ENCODE measurements at regions not wholly inside any gene's neighbourhood (a gene's known extent, or its start where the extent isn't known, plus 50 kb on each side); places are given as distances from the start of the nearest gene placed in this dataset.

DNA sequence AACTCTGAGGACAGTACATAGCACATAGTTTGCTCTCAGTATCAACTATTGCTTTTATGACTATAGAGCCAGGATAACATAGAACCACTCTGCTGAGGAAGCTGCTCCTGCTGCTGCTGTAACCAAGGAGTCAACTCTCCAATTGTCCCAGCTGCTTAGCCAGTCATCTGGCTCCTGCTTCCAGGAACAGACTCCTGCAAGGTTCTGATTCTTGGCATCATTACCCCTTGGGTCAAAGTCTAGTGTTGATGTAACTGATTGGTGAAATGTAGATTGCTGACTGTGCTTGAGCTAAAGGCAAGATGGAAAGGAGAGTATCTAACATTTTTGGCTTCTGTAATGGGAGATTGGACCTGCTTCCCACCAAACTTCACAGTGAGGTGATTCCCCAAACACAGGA is 261.9 kb upstream of the FSHR start:
- H3K27me3 ChIP-seq (replicated peaks in 2 of 5; ENCODE audit: control insufficient read depth in 4 of 5, insufficient read depth in 5 of 5, low read length in 4 of 5) = no peaks in the 10 kb centered on the region
- no peak overlapping the region for H3K4me3 ChIP-seq (ENCODE audit: control insufficient read depth in 1 of 7, extremely low read depth in 1 of 7, insufficient read depth in 4 of 7, low read depth in 2 of 7, low read length in 6 of 7)
- DNase-seq = no peak
- ChIA-PET CTCF (no interaction called here), POLR2A (no interaction called here)
- H3K36me3 ChIP-seq (ENCODE audit: control insufficient read depth in 4 of 4, insufficient read depth in 4 of 4, low read length in 3 of 4) = no peaks in the 10 kb centered on the region
- no peak overlapping the region for H3K27ac ChIP-seq (ENCODE audit: insufficient read depth in 1 of 2, low read depth in 1 of 2, low read length in 2 of 2, poor library complexity in 1 of 2, severe bottlenecking in 2 of 2)
- no peaks in the 10 kb centered on the region for H3K4me1 ChIP-seq (ENCODE audit: control extremely low read depth in 1 of 4, control insufficient read depth in 4 of 4, insufficient read depth in 4 of 4, low read length in 3 of 4)
- H3K9me3 ChIP-seq (ENCODE audit: control extremely low read depth in 1 of 5, control insufficient read depth in 4 of 5, insufficient read depth in 2 of 5, low read depth in 1 of 5, low read length in 4 of 5) = no peaks in the 10 kb centered on the region

GRCh38 chr2:49404108-49404507 is 249.8 kb upstream of the FSHR start:
- 93% methylated on average over 2 of the region's 4 CpGs for WGBS (ENCODE audit: insufficient coverage)
- H3K4me3 ChIP-seq (ENCODE audit: control insufficient read depth in 1 of 7, extremely low read depth in 1 of 7, insufficient read depth in 4 of 7, low read depth in 2 of 7, low read length in 6 of 7) = no peak overlapping the region
- ChIA-PET CTCF (no interaction called here), POLR2A (no interaction called here)
- H3K9me3 ChIP-seq (ENCODE audit: control extremely low read depth in 1 of 5, control insufficient read depth in 4 of 5, insufficient read depth in 2 of 5, low read depth in 1 of 5, low read length in 4 of 5) = no peaks in the 10 kb centered on the region
- no peaks in the 10 kb centered on the region for H3K27me3 ChIP-seq (replicated peaks in 2 of 5; ENCODE audit: control insufficient read depth in 4 of 5, insufficient read depth in 5 of 5, low read length in 4 of 5)
- no peaks in the 10 kb centered on the region for H3K4me1 ChIP-seq (ENCODE audit: control extremely low read depth in 1 of 4, control insufficient read depth in 4 of 4, insufficient read depth in 4 of 4, low read length in 3 of 4)
- no peak for DNase-seq
- no peak overlapping the region for H3K27ac ChIP-seq (ENCODE audit: insufficient read depth in 1 of 2, low read depth in 1 of 2, low read length in 2 of 2, poor library complexity in 1 of 2, severe bottlenecking in 2 of 2)
- H3K36me3 ChIP-seq (ENCODE audit: control insufficient read depth in 4 of 4, insufficient read depth in 4 of 4, low read length in 3 of 4) = no peaks in the 10 kb centered on the region

DNA sequence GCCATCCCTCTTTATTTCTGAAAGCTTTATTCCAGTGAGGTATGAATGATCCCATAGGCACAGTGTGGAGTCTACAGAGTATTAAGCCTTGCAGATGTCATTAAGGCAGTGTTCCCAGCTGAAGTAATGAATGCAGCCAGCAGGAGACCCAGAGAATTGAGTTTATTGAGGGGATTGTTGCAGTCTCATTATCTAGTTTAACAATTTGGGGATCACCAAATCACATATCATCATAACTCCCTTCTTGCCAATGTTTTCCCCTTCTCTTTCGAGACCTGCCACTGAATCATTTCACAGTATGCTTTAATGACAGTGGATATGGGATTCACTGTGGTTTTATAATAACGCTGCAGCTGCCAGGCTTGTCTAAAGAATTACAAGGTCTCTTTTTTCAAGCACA is 249.3 kb upstream of the FSHR start:
- WGBS (ENCODE audit: insufficient coverage) = no CpG with 5 or more reads among the region's 2 CpGs
- ChIA-PET POLR2A (no interaction called here), CTCF (no interaction called here)
- no peaks in the 10 kb centered on the region for H3K27me3 ChIP-seq (replicated peaks in 2 of 5; ENCODE audit: control insufficient read depth in 4 of 5, insufficient read depth in 5 of 5, low read length in 4 of 5)
- no peak overlapping the region for H3K27ac ChIP-seq (ENCODE audit: insufficient read depth in 1 of 2, low read depth in 1 of 2, low read length in 2 of 2, poor library complexity in 1 of 2, severe bottlenecking in 2 of 2)
- no peaks in the 10 kb centered on the region for H3K4me1 ChIP-seq (ENCODE audit: control extremely low read depth in 1 of 4, control insufficient read depth in 4 of 4, insufficient read depth in 4 of 4, low read length in 3 of 4)
- H3K9me3 ChIP-seq (ENCODE audit: control extremely low read depth in 1 of 5, control insufficient read depth in 4 of 5, insufficient read depth in 2 of 5, low read depth in 1 of 5, low read length in 4 of 5) = no peaks in the 10 kb centered on the region
- no peaks in the 10 kb centered on the region for H3K36me3 ChIP-seq (ENCODE audit: control insufficient read depth in 4 of 4, insufficient read depth in 4 of 4, low read length in 3 of 4)
- no peak overlapping the region for H3K4me3 ChIP-seq (ENCODE audit: control insufficient read depth in 1 of 7, extremely low read depth in 1 of 7, insufficient read depth in 4 of 7, low read depth in 2 of 7, low read length in 6 of 7)
- DNase-seq = no peak

DNA sequence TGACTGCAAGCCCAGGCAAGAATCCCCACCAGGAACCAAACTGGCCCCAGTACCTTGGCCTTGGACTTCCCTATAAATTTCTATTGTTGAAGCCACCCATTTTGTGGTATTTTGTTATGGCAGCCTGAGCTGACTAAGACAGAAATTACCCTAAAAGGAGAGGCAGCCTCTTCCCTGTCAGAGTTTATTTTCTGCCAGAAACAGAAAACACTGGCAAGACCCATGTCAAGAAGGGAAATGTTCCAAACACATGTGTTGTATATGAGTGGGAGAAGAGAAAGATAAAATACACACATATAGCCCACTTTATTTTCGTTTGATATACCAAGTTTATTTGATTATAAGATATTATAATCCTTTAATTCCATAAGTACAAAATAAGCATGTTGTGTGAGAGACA is 225.1 kb upstream of the FSHR start:
- H3K4me3 ChIP-seq (ENCODE audit: control insufficient read depth in 1 of 7, extremely low read depth in 1 of 7, insufficient read depth in 4 of 7, low read depth in 2 of 7, low read length in 6 of 7) = no peak overlapping the region
- DNase-seq = no peak
- WGBS (ENCODE audit: insufficient coverage) = no CpG with 5 or more reads among the region's 1 CpG
- H3K9me3 ChIP-seq (ENCODE audit: control extremely low read depth in 1 of 5, control insufficient read depth in 4 of 5, insufficient read depth in 2 of 5, low read depth in 1 of 5, low read length in 4 of 5) = peaks cover 0 to 1% (median 0%) of the 10 kb centered on the region in 5 experiments
- no peak overlapping the region for H3K27ac ChIP-seq (ENCODE audit: insufficient read depth in 1 of 2, low read depth in 1 of 2, low read length in 2 of 2, poor library complexity in 1 of 2, severe bottlenecking in 2 of 2)
- no peaks in the 10 kb centered on the region for H3K36me3 ChIP-seq (ENCODE audit: control insufficient read depth in 4 of 4, insufficient read depth in 4 of 4, low read length in 3 of 4)
- CTCF ChIA-PET = no interaction called here
- no peaks in the 10 kb centered on the region for H3K27me3 ChIP-seq (replicated peaks in 2 of 5; ENCODE audit: control insufficient read depth in 4 of 5, insufficient read depth in 5 of 5, low read length in 4 of 5)
- POLR2A ChIA-PET = no interaction called here
- no peaks in the 10 kb centered on the region for H3K4me1 ChIP-seq (ENCODE audit: control extremely low read depth in 1 of 4, control insufficient read depth in 4 of 4, insufficient read depth in 4 of 4, low read length in 3 of 4)

GRCh38 chr2:49371128-49371701 is 216.9 kb upstream of the FSHR start:
- ChIA-PET POLR2A (no interaction called here), CTCF (no interaction called here)
- Histone ChIP-seq H3K27ac (ENCODE audit: insufficient read depth in 1 of 2, low read depth in 1 of 2, low read length in 2 of 2, poor library complexity in 1 of 2, severe bottlenecking in 2 of 2) (no peak overlapping the region), H3K36me3 (ENCODE audit: control insufficient read depth in 4 of 4, insufficient read depth in 4 of 4, low read length in 3 of 4) (no peaks in the 10 kb centered on the region), H3K9me3 (ENCODE audit: control extremely low read depth in 1 of 5, control insufficient read depth in 4 of 5, insufficient read depth in 2 of 5, low read depth in 1 of 5, low read length in 4 of 5) (no peaks in the 10 kb centered on the region), H3K27me3 (replicated peaks in 2 of 5; ENCODE audit: control insufficient read depth in 4 of 5, insufficient read depth in 5 of 5, low read length in 4 of 5) (no peaks in the 10 kb centered on the region), H3K4me3 (ENCODE audit: control insufficient read depth in 1 of 7, extremely low read depth in 1 of 7, insufficient read depth in 4 of 7, low read depth in 2 of 7, low read length in 6 of 7) (no peak overlapping the region), H3K4me1 (ENCODE audit: control extremely low read depth in 1 of 4, control insufficient read depth in 4 of 4, insufficient read depth in 4 of 4, low read length in 3 of 4) (no peaks in the 10 kb centered on the region)
- no peak for DNase-seq

- Histone ChIP-seq H3K27ac (ENCODE audit: insufficient read depth in 1 of 2, low read depth in 1 of 2, low read length in 2 of 2, poor library complexity in 1 of 2, severe bottlenecking in 2 of 2) (no peak overlapping the region), H3K4me1 (ENCODE audit: control extremely low read depth in 1 of 4, control insufficient read depth in 4 of 4, insufficient read depth in 4 of 4, low read length in 3 of 4) (no peaks in the 10 kb centered on the region), H3K27me3 (replicated peaks in 2 of 5; ENCODE audit: control insufficient read depth in 4 of 5, insufficient read depth in 5 of 5, low read length in 4 of 5) (no peaks in the 10 kb centered on the region), H3K4me3 (ENCODE audit: control insufficient read depth in 1 of 7, extremely low read depth in 1 of 7, insufficient read depth in 4 of 7, low read depth in 2 of 7, low read length in 6 of 7) (no peak overlapping the region), H3K9me3 (ENCODE audit: control extremely low read depth in 1 of 5, control insufficient read depth in 4 of 5, insufficient read depth in 2 of 5, low read depth in 1 of 5, low read length in 4 of 5) (no peaks in the 10 kb centered on the region), H3K36me3 (ENCODE audit: control insufficient read depth in 4 of 4, insufficient read depth in 4 of 4, low read length in 3 of 4) (no peaks in the 10 kb centered on the region)
- ChIA-PET CTCF (no interaction called here), POLR2A (no interaction called here)
- WGBS (ENCODE audit: insufficient coverage) = 80% methylated on average over 5 of the region's 6 CpGs
- DNase-seq = no peak
Measured at GRCh38 chr2:49369650-49370049, 215.3 kb upstream of the FSHR start.

DNA sequence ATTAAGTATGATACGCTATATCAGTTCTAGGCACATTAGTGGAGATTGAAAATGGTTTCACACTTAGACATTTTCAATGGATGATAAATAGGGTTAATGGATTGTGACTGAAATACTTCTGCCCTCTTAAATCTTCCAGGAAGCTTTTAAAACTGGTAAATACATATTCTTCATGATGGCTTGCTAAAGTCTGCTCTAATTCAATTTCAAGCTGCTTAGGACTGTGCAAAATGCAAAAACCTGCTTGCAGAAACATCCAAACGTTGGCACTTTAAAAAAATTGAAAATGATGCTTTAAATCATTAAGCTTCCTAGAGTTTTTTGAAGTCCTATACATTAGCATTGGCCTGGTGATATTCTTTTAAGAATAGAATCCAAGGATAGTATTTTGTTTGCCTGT is 214.8 kb upstream of the FSHR start:
- no peaks in the 10 kb centered on the region for H3K4me1 ChIP-seq (ENCODE audit: control extremely low read depth in 1 of 4, control insufficient read depth in 4 of 4, insufficient read depth in 4 of 4, low read length in 3 of 4)
- no peak for DNase-seq
- ChIA-PET POLR2A (no interaction called here), CTCF (no interaction called here)
- H3K36me3 ChIP-seq (ENCODE audit: control insufficient read depth in 4 of 4, insufficient read depth in 4 of 4, low read length in 3 of 4) = no peaks in the 10 kb centered on the region
- H3K27me3 ChIP-seq (replicated peaks in 2 of 5; ENCODE audit: control insufficient read depth in 4 of 5, insufficient read depth in 5 of 5, low read length in 4 of 5) = no peaks in the 10 kb centered on the region
- H3K9me3 ChIP-seq (ENCODE audit: control extremely low read depth in 1 of 5, control insufficient read depth in 4 of 5, insufficient read depth in 2 of 5, low read depth in 1 of 5, low read length in 4 of 5) = no peaks in the 10 kb centered on the region
- no peak overlapping the region for H3K4me3 ChIP-seq (ENCODE audit: control insufficient read depth in 1 of 7, extremely low read depth in 1 of 7, insufficient read depth in 4 of 7, low read depth in 2 of 7, low read length in 6 of 7)
- H3K27ac ChIP-seq (ENCODE audit: insufficient read depth in 1 of 2, low read depth in 1 of 2, low read length in 2 of 2, poor library complexity in 1 of 2, severe bottlenecking in 2 of 2) = no peak overlapping the region
- no CpG with 5 or more reads among the region's 2 CpGs for WGBS (ENCODE audit: insufficient coverage)

- no peak overlapping the region for H3K27ac ChIP-seq (ENCODE audit: insufficient read depth in 1 of 2, low read depth in 1 of 2, low read length in 2 of 2, poor library complexity in 1 of 2, severe bottlenecking in 2 of 2)
- H3K9me3 ChIP-seq (ENCODE audit: control extremely low read depth in 1 of 5, control insufficient read depth in 4 of 5, insufficient read depth in 2 of 5, low read depth in 1 of 5, low read length in 4 of 5) = no peaks in the 10 kb centered on the region
- H3K36me3 ChIP-seq (ENCODE audit: control insufficient read depth in 4 of 4, insufficient read depth in 4 of 4, low read length in 3 of 4) = no peaks in the 10 kb centered on the region
- no peak for DNase-seq
- H3K27me3 ChIP-seq (replicated peaks in 2 of 5; ENCODE audit: control insufficient read depth in 4 of 5, insufficient read depth in 5 of 5, low read length in 4 of 5) = no peaks in the 10 kb centered on the region
- H3K4me3 ChIP-seq (ENCODE audit: control insufficient read depth in 1 of 7, extremely low read depth in 1 of 7, insufficient read depth in 4 of 7, low read depth in 2 of 7, low read length in 6 of 7) = no peak overlapping the region
- ChIA-PET POLR2A (no interaction called here), CTCF (no interaction called here)
- H3K4me1 ChIP-seq (ENCODE audit: control extremely low read depth in 1 of 4, control insufficient read depth in 4 of 4, insufficient read depth in 4 of 4, low read length in 3 of 4) = no peaks in the 10 kb centered on the region
Measured at GRCh38 chr2:49367003-49367402, 212.7 kb upstream of the FSHR start.

Data from common myeloid progenitor, CD34-positive (primary cell).